GM18508 (cell line): ENCODE measurements at regions not wholly inside any gene's neighbourhood (a gene's known extent, or its start where the extent isn't known, plus 50 kb on each side); places are given as distances from the start of the nearest gene placed in this dataset.
A peak's percentile ranks its signal among the peaks of the same experiment; 100 is the strongest.

ENCODE experiments used
- ATAC-seq: cut with Tn5 transposase; IDR thresholded peaks from one replicate; pipeline ENCODE4 v1.9.1; 2021; ENCODE audit warnings: moderate number of reproducible peaks; ENCODE audit not compliant: insufficient read depth, unreplicated experiment

GRCh38 chr11:95557376-95557775, 232.2 kb downstream of the FAM76B start:
- no peak for ATAC-seq

DNA sequence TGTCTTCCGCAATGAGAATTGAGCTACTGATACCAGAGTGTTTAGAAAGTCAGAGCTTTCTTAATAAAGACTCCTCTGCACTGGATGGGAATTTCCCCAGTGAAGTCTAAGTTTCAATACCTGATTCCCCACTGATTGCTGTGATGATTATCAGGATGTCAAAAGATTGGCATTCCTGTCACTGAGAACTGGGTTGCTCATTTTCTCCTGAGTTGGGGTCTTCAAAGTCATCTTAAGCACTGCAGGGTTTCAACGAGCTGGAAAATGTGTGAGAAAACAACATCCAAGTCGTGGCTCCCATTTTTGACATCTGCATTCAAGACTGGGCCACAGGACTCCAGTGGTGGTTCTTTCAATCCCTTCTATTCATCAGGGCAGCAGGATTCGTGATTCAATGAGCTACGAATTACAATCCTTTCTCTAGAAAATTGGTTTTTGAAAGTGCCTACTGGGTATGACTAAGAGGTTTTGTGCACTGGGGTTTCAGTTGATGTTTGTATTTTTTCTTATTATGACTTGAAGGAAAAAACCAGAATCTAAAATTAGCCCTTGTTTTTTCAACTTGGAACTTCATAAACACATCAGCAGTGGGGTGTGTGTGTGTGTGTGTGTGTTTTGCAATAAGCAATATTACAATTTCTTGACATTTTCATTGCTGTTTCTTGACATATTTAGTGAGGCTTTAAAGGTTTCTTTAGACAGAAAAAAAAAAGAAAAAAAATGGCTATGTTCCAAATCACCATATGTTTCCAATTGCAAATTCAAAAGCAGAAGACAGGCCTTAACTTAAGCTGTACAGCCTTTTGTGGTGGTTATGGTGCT, 233.0 kb downstream of the FAM76B start:
- ATAC-seq: peak; percentile 47

DNA sequence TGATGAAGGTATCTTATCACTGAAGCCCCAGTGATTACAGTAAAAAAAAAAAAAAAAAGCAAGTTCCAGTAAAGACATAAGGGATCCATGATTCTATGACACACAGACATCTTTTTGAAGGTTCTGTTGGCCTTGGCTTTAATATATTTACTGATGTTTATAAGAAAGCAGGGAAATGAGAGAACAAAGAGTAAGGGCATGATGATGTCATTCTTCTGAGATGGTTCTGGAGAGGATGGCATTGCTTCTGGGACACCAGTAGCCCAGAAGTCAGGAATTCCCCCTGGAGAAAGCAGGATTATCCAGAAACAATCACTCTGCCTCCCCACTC, 233.6 kb downstream of the FAM76B start:
- ATAC-seq: no peak

DNA sequence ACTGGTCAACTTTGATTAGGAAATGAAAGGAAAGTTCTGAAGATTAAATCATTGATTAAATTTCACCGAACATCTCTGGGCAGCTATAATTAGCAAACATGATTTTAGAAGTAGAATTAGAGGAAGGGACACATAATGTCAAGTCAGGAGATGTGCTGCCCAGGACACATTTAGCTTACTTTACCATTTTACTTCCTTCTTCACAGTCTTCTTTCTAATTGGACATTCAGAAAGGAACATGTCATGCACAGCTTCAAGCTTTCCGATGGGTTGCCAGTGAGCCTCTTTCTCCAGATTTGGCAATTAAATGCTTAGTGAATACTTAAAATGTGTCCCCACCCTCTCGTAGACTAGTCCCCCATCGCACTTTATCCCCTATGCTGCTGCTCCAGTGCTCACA, 234.7 kb downstream of the FAM76B start:
- ATAC-seq: no peak

DNA sequence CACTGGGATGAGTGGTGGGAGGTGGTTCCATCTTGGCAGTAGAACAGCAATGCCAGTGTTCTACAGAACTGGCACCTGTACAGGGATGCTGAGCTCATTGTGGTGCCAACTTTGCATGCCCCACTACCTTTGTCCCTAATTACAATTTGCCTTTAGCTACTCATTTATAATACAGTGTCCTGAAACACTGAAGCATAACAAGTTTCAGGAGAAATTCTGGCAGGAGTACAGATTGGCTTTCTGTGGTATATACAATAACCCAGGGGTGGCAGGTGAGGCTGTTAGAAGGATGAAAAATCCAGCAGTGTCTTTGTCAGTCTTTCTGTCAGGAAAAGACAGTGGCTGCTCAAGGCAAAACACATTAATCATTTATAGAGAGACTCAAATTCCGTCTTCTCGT, 240.3 kb downstream of the FAM76B start:
- no peak for ATAC-seq

GRCh38 chr11:95548416-95548815, 241.2 kb downstream of the FAM76B start:
- no peak for ATAC-seq

GRCh38 chr11:95547976-95548375, 241.6 kb downstream of the FAM76B start:
- ATAC-seq: no peak

- no peak for ATAC-seq
These were observed 242.4 kb downstream of the FAM76B start for GRCh38 chr11:95547186-95547585.

- ATAC-seq: no peak
These were observed 244.3 kb downstream of the FAM76B start for GRCh38 chr11:95545116-95545875.

DNA sequence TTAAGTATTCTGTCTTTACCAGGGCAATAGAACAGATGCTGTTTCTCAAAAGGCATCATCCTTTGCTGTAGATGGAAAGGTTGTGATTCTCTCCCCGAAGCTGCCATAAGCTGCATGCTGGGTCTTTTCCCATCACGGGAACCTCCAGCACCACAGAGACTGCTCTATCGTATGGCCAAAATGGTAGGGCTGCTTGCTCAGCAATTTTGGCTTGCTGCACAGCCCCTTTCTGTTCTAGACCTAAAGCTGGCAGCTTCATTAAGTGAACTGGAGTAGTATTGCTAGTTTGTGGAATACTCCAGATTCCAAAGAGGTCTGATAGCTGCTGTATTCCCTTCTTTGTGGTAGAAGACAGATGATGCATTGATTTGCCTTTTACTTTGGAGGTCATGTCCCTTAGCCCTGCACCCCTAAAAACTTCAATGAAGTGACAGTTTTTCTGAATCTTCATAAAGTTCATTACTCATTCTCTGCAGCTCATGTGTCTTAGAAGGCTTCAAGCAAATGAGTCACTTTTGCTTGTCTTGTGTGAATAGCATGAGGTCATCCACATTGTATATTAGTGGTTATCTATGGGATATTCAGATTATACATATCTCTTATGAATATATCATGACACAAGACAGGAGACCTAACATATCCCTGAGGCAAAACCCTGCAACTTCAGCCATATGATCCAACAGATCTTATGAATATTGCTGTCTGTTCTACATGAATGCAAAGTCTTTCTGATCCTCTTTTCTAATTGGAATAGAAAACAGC, 245.3 kb downstream of the FAM76B start:
- ATAC-seq: no peak

DNA sequence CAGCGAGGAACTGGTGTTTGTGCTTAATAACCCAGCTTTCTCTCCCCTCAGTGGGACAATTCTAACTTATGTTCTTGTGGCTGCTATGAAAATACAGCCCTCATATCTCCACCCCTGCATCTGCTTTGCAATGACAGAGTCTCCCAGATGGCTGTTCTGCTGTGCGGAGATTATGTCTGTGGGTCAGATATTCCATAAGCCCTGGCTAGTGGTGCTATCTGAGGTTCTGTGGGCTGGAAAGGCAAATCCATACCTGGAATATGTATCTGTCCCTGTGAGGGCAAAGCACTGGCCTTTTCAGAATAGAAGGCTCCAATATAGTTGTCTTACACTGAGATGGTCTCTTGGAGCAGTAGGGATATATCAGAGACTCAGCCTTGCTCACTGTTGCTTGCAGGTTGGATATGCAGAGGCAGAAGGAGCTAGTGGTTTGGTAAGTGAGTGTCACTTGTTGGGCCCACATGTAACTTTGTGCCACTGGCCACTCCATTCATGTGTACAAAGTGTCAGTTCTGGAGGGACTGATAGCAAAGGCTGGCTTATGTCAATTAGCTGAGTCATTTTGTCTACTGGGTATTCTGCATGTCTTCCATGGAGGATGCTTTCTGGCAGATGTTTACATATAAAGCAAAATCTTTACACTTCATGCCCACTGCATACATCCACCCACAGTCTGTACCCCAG, 246.6 kb downstream of the FAM76B start:
- no peak for ATAC-seq

DNA sequence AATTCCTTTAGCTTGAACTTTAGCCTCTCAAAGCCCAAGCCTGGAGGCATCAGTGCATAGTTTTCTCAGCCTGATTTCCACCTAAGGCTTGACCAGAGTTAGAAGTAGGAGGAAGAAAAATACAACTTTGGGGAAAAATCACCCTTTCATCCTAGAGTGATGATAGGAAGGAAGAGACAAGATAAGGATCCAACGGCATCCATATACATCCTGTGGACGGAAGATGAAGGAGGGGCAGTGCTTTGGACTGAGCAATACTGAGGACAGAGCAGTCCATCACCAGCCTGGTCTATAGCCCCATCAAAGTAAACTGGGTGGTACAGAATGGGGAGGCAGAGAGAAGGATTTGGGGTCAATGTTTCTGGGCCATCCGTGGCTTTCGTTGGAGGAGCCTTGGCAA, 247.9 kb downstream of the FAM76B start:
- ATAC-seq: no peak

- no peak for ATAC-seq
These were observed 253.4 kb downstream of the FAM76B start for GRCh38 chr11:95536047-95536690.

DNA sequence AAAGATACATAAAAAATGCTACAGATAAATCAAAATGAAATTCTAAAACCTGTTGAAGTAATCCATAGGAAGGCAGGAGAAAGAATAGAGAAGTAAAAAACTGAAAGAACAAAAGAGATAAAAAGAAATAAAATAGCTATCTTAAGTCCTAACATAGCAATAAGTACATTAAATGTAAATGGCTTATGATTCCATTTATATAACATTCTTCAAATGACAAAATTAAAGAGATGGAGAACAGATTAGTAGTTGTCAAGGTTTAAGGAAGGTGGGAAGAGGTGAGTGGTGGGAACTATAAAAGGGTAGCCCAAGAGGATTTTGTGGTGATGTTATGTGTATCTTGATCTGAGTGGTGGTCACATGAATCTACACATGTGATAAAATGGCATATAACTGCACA, 254.8 kb downstream of the FAM76B start:
- ATAC-seq: no peak

GRCh38 chr11:95534226-95534625, 255.4 kb downstream of the FAM76B start:
- no peak for ATAC-seq

- no peak for ATAC-seq
These were observed 258.5 kb downstream of the FAM76B start for GRCh38 chr11:95531116-95531515.

GRCh38 chr11:95524314-95525036, 265.1 kb downstream of the FAM76B start:
- no peak for ATAC-seq

DNA sequence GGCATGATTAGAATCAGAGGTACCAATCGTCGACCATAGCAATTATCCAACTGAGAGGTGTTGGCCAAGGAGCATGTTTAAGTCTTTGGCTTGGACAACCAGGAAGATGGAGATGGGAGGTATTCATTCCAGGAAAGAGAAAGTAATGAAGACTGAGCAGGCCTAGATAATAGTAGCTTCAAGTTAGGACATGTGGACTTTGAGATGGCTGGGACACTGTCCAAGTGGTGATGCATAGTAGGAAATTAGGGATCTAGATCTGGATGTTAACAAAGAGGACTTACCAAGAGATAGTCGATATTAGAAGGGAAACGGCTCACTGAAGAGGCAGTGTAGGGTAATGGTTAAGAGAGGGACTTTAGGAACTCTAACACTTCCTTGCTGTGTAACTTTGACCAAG, 266.7 kb downstream of the FAM76B start:
- ATAC-seq: no peak

GRCh38 chr11:95521862-95522261, 267.7 kb downstream of the FAM76B start:
- ATAC-seq: no peak
